ENCODE measurements at regions not wholly inside any gene's neighbourhood (a gene's known extent, or its start where the extent isn't known, plus 50 kb on each side); places are given as distances from the start of the nearest gene placed in this dataset.

DNA sequence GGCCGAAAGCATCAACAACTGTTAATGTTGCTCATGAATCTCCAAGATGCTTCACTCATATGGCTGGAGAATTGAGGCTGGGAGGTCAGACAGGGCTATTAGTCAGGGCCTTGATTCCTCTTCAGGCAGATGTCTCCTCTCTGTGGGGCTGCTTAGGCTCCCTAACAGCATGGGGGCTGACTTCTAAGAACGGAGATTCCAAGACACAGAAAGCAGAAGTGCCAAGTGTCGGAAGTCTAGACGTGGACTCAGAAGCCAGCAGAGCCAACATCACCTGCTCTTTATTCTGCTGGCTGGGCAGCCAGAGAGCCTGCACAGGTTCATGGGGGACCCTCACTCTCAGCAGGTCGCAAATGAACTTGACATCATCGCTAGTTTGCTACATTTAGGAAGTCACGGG is 279.8 kb downstream of the CDH26 start:
- ChIA-PET CTCF (interaction anchor here (2.5 kb wide), 1 partner anchor 27 kb away, joined by 8 read pairs; no protein-coding TSS in a partner anchor), POLR2A (no interaction called here)
- H3K4me2 ChIP-seq: no peak overlapping the region
- no peak overlapping the region for H3K27ac ChIP-seq
- H3K4me3 ChIP-seq: no peak overlapping the region
- WGBS (ENCODE audit: missing lambda C conversion rate): 5% methylated on average over 7 of the region's 7 CpGs
- no peak for DNase-seq (ENCODE audit: low read depth in 1 of 2, low spot score in 1 of 2)
- no peak for FAIRE-seq
- TF ChIP-seq EHF (CRISPR knock-in tag; IDR thresholded peaks at IDR 0.05) (no peak), ESRRA (IDR thresholded peaks at IDR 0.05; ENCODE audit: borderline replicate concordance, low read length) (no peak), MAFK (IDR thresholded peaks at IDR 0.05; ENCODE audit: partially characterized antibody) (no peak), EHMT2 (IDR thresholded peaks at IDR 0.05; ENCODE audit: low read depth) (no peak), HOXB13 (CRISPR knock-in tag; IDR thresholded peaks at IDR 0.05; ENCODE audit: low read depth) (no peak), FOXS1 (CRISPR knock-in tag; IDR thresholded peaks at IDR 0.05) (no peak), CBX8 (IDR thresholded peaks at IDR 0.05) (no peak), MYC (IDR thresholded peaks at IDR 0.05; ENCODE audit: borderline replicate concordance, low read length) (no peak), HOXB5 (CRISPR knock-in tag; IDR thresholded peaks at IDR 0.05) (no peak), RAD21 (conservative IDR thresholded peaks at IDR 0.05 in 1 of 2, IDR thresholded peaks at IDR 0.05 in 1 of 2) (no peak), RARB (CRISPR knock-in tag; IDR thresholded peaks at IDR 0.05) (no peak), POLR2AphosphoS2 (conservative IDR thresholded peaks at IDR 0.05; ENCODE audit: low read length) (no peak), CBX2 (IDR thresholded peaks at IDR 0.05; ENCODE audit: borderline replicate concordance, low read depth) (no peak)
- TF ChIP-seq, protein P1, sequence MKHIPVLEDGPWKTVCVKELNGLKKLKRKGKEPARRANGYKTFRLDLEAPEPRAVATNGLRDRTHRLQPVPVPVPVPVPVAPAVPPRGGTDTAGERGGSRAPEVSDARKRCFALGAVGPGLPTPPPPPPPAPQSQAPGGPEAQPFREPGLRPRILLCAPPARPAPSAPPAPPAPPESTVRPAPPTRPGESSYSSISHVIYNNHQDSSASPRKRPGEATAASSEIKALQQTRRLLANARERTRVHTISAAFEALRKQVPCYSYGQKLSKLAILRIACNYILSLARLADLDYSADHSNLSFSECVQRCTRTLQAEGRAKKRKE (CRISPR knock-in tag; IDR thresholded peaks at IDR 0.05; ENCODE audit: low read depth): no peak
- TF ChIP-seq, protein P2, sequence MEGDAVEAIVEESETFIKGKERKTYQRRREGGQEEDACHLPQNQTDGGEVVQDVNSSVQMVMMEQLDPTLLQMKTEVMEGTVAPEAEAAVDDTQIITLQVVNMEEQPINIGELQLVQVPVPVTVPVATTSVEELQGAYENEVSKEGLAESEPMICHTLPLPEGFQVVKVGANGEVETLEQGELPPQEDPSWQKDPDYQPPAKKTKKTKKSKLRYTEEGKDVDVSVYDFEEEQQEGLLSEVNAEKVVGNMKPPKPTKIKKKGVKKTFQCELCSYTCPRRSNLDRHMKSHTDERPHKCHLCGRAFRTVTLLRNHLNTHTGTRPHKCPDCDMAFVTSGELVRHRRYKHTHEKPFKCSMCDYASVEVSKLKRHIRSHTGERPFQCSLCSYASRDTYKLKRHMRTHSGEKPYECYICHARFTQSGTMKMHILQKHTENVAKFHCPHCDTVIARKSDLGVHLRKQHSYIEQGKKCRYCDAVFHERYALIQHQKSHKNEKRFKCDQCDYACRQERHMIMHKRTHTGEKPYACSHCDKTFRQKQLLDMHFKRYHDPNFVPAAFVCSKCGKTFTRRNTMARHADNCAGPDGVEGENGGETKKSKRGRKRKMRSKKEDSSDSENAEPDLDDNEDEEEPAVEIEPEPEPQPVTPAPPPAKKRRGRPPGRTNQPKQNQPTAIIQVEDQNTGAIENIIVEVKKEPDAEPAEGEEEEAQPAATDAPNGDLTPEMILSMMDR (IDR thresholded peaks at IDR 0.05): no peak
- TF ChIP-seq, protein P3, sequence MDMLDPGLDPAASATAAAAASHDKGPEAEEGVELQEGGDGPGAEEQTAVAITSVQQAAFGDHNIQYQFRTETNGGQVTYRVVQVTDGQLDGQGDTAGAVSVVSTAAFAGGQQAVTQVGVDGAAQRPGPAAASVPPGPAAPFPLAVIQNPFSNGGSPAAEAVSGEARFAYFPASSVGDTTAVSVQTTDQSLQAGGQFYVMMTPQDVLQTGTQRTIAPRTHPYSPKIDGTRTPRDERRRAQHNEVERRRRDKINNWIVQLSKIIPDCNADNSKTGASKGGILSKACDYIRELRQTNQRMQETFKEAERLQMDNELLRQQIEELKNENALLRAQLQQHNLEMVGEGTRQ (IDR thresholded peaks at IDR 0.05): no peak
- H3K4me1 ChIP-seq: no peaks in the 10 kb centered on the region
- no peaks in the 10 kb centered on the region for H3K9me3 ChIP-seq
- ATAC-seq: no peak

DNA sequence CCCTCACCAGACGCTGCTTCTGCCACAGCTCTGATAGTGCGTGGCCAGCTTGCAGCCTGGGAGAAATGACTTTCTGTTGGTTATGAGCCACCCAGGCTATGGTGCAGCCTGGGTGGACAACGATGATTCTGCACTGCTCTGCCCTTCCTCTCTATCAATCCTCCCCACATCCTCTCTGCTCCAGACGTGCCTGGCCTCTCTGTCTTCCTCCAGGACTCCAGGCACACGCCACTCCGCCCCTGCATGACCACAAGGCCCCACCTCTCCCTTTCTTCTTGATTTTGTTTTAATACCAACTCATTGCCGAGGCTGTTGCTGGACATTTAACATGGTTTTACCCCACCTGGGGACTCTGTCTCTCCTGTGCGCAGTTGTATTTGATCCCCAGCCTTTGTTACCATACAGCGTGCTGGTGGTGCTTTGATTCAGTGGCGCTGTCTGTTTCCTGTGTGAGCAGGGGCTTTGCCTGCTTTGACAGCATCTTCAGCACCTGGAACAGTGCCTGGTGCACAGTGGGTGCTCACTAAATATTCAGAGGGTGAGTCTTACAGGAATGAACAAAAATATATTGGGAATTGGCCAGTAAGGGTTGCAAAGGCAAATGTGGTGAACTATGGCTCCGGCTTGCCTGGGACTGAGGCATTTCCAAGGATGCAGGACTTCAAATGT is 280.9 kb downstream of the CDH26 start:
- Histone ChIP-seq H3K4me3 (no peak overlapping the region), H3K4me2 (no peak overlapping the region), H3K27ac (no peak overlapping the region), H3K4me1 (no peaks in the 10 kb centered on the region), H3K9me3 (no peaks in the 10 kb centered on the region)
- CTCF ChIA-PET: interaction anchor here (2.5 kb wide), 1 partner anchor 28 kb away, joined by 8 read pairs; no protein-coding TSS in a partner anchor
- 24% methylated on average over 11 of the region's 11 CpGs for WGBS (ENCODE audit: missing lambda C conversion rate)
- POLR2A ChIA-PET: no interaction called here
- ATAC-seq (no peak), DNase-seq (ENCODE audit: low read depth in 1 of 2, low spot score in 1 of 2) (no peak), FAIRE-seq (no peak)
- TF ChIP-seq POLR2AphosphoS2 (conservative IDR thresholded peaks at IDR 0.05; ENCODE audit: low read length): no peak
- no peak for TF ChIP-seq RARB (CRISPR knock-in tag; IDR thresholded peaks at IDR 0.05)
- TF ChIP-seq, protein P4, sequence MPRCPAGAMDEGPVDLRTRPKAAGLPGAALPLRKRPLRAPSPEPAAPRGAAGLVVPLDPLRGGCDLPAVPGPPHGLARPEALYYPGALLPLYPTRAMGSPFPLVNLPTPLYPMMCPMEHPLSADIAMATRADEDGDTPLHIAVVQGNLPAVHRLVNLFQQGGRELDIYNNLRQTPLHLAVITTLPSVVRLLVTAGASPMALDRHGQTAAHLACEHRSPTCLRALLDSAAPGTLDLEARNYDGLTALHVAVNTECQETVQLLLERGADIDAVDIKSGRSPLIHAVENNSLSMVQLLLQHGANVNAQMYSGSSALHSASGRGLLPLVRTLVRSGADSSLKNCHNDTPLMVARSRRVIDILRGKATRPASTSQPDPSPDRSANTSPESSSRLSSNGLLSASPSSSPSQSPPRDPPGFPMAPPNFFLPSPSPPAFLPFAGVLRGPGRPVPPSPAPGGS (IDR thresholded peaks at IDR 0.05): no peak
- TF ChIP-seq HOXB13 (CRISPR knock-in tag; IDR thresholded peaks at IDR 0.05; ENCODE audit: low read depth): no peak
- no peak for TF ChIP-seq KDM1A (IDR thresholded peaks at IDR 0.05; ENCODE audit: low read depth)
- no peak for TF ChIP-seq CHD2 (IDR thresholded peaks at IDR 0.05; ENCODE audit: low read length, partially characterized antibody)
- no peak for TF ChIP-seq NFE2L2 (conservative IDR thresholded peaks at IDR 0.05; ENCODE audit: low read length)
- TF ChIP-seq PHF8 (IDR thresholded peaks at IDR 0.05; ENCODE audit: borderline replicate concordance, low read depth): no peak
